ENCODE measurements at regions not wholly inside any gene's neighbourhood (a gene's known extent, or its start where the extent isn't known, plus 50 kb on each side); places are given as distances from the start of the nearest gene placed in this dataset.

DNA sequence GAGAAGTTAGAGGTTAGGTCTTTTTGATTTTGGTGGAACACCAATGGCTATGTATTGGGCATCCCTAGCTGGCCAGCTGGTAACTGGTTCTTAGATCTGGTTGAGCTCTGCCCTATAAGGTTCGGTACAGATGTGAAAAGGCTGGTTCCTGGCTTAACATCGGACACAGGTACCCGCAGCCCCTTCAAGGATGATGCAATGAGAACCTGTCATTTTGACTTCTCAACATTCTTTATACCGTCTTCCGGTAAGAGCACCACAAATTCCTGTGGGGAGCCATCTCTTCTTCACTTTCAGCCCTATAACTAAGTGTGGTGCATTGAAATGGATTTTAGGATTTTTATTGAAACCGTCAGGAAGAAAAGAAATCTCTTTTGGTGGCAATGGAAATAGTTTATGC, 222.8 kb downstream of the ADAMTS9 start:
- DNase-seq (ENCODE audit: low spot score): no peak

DNA sequence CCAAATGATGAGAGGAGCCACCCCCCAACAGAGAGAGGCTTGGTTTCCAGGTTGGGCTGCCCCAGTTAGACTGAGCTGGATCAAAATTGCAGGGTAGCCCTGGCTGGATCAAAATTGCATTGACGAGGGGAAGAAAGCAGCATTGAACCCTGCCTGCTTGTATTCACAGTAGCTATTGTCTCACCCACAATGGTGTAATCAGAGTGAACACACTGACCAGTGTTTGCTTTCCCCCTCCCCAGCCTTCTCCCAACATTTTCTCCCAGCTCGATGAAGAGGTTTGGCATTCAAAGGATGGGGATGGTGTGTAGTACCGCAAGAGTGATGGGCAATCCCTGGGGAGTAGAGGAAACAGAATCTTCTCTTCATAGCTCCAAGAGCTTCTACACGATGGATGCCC, 223.8 kb downstream of the ADAMTS9 start:
- DNase-seq (ENCODE audit: low spot score): no peak

DNA sequence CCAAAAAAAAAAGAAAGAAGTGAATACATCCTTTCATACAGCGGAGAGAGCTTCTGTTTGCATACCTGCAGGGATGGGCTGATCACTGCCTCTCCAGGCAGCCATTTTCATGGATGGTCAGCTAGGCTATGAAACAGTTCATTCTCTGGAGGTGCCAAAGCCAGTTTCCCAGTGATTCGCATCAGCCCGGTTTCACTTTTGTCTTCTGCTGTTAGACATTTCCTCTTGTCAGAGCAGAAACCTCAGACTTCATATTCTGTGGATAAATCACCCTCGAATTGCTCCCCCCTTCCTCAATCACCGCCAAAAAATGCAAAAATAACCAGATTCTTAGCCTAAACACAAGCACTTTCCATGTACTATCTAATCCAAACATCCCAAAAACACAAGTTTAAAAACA, 225.6 kb downstream of the ADAMTS9 start:
- DNase-seq (ENCODE audit: low spot score): no peak

DNA sequence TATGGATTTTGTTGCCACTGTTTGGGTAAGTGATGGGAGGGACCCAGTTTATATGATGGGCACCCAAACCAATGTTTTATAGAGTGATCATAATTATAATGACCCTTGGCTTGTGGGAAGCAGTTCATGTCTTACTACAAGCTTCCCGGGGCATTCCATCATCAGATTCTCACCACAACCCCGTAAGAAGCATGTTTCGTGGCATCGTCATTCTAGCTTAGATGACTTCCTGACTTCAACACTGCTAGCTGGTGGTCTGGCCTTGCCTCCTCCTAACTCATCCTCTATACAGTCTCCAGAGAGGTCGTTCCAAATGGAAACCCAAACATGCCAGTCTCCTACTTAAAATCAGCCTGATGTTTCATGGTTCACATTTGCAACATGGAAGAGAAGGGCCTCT, 226.9 kb downstream of the ADAMTS9 start:
- no peak for DNase-seq (ENCODE audit: low spot score)

DNA sequence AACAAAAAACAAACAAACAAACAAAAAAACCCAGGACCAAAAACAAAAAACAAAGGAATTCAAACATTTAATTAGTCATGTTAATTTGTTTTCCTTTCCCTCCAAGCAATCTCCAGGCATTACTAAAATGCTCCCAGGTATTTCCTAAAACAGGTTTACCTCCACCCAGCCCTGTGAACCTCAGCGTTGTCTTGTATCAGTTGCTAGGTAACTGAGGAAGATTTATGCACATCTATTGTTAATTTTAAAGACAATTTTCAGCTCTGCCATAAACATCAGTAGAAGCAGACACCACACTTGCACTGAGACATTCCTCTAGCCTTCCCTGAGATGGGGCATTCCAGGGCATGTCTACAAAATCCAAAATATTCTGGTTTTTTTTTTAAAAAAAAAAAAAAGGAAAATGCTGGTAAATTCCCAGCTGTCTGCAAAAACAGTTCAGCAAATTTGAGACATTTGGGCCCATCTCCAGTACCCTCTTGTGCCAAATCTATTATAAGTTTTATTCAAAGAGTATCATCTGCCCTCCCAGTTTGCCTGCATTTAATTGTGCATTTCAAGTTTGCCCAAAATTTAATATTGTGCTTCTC, 227.6 kb downstream of the ADAMTS9 start:
- DNase-seq (ENCODE audit: low spot score): no peak

DNA sequence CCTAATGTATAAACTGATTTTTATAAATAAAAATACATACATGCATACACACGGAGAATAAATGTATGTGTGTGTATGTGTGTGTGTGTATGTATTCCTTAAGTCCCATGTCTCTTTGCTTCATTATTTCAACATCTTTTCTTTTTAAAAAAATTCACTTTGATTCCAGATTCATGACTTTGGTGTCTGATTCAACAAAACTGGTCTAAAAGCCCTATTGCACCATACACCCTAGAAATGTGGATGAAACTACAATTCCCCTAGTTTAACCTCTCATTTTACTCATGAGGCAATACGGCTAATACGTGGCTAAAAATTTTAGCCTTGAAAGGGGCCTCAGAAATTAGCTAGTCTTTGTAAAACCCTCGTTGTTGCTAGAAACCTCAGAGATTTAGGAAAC, 228.1 kb downstream of the ADAMTS9 start:
- DNase-seq (ENCODE audit: low spot score): no peak

DNA sequence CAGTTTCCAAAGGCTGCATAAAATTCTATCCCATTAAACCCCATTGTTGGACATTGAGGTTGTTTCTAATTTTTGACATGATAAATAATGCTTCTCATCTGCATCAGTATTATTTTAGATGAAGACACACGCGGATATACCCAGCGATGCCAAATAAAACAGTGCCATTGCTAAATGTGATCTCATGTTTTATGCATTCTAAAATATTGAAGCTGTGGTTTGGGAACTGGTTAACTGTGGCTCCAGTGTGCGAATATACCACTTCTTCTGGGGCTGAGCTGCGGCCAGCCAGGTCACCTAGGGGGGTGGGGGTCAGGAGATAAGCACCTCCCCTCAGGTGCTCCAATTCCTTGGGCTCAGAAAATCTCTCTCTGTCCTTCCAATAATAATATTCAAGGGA, 230.0 kb downstream of the ADAMTS9 start:
- no peak for DNase-seq (ENCODE audit: low spot score)

DNA sequence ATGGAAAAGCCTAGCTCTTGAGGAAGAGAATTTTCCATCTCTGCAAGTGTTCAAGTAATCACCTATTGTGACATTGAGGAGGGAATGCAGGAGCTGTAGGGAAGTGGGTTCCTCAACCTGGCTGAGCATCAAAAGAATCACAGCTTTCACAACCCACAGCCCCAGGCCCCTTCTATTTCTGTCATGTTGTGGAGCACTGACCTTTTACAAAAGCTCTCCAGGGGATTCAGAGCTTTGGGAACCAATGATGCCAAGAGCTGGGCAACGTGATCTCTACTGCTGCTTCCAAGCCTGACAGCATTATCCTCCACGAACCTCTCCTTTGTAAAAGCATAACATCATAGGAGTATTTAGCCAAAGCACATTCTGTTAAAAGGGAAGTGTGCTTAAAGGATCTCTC, 231.1 kb downstream of the ADAMTS9 start:
- no peak for DNase-seq (ENCODE audit: low spot score)

DNA sequence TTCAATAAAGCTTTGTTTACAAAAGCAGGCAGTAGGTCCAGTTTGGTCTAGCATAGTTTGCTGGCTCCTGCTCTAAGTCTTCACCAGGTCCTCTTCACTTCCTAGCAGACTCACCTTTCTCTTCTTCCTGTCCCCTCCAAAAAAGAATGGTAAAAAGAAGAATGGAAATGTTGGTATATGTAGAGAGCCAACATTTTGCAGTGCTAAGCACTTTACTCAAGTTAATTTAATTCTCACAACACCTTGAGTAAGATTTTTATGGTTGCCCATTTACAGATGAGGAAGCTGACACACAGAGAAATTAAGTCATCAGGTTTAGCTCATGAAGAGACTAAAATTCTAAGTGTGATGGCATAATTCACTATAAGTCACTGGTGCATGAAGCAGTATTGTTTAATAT, 230.1 kb upstream of the PRICKLE2 start:
- no peak for DNase-seq (ENCODE audit: low spot score)

DNA sequence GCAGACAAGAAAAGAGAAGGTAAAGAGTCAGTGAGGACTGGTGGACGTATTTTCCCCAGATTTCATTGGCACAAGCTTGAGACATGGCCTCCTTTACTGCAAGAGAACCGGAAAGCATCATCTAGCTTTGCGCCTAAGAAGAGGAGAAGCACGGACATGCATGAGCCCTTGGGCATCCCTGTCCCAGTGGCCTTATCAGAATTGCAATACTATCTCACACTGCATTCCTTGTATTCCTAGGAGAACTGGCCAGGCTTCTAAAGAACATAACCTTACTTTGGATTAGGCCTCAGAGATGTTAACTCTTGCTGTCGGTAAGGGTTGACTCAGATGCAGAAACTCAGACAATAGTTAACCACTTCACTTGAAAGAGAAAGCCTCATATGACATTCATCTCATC, 229.5 kb upstream of the PRICKLE2 start:
- no peak for DNase-seq (ENCODE audit: low spot score)

DNA sequence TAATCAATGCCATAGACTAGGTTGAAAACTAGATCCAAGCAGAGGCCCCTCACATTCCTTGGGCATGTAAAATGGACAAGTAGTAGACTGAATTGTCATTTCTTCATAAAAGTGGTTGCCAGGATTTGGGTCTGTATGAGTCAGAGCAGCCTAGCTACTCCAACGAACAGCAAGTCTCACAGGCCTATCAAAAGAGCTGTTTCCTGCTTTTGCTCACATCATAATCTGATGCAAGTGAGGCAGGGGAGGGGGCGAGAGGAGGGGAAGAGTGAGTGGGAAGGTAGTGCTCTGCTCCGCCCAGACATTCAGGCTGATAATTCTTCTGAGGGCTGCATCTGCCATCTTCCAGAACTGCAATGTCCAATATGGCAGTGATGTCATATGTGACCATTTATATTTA, 228.9 kb upstream of the PRICKLE2 start:
- DNase-seq (ENCODE audit: low spot score): no peak

DNA sequence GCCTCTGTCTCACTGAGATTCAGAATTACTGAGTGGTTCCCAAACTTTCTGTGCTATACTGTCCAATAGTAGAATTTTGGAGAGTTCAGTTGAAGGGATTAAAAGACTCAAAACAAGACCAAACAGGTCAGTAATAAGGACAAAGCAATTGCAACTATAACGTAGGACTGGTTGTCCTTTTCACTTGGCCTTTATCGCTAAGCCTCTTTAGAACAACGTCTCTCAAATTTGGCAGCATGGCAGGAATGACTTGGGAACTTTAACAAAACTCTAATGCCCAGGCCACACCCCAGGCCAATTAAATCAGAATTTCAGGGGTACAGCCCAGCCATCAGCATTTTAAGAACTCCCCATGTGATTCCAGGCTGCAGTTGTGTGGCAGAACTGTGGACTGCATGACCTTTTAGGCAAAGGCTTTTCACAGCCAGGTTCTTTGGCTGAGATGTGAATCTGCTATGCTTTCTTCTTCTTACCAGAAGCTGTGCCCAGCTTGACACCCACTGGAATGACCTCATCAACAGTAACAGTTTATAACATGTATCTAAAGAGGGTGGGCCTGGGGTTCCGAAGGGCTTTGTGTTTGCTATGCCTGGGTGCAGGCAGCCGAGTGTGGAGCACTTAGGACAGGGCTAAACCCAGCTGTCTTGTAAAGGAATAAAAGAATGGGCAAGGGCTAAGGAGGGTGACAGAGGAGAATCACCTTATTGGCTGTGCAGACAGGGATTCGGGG, 226.2 kb upstream of the PRICKLE2 start:
- no peak for DNase-seq (ENCODE audit: low spot score)

DNA sequence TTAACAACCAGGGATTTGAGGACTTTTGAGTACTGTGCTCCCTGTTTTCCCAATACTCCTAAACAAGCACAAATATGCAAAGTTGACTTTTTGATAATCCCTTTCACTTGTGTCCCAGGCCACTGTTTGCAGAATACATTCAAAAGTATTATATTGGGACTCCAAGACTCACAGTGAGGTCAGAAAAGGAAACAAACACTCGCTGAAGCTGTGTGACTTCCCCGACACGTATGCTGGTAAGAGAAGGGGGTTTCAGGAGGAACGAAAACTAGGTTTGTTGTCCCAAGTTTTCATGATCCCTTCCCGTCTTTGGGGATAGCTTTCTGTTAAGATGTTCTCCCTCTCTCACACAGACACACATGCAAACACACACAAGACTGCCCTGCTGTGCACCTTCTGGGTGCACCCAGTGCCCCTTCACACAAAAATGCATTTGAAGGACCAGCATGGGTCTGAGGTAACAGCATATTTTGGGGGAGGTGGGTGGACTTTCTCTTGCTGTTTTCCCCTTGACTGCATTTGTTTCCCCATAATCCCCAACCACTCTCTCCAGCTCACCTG, 225.2 kb upstream of the PRICKLE2 start:
- no peak for DNase-seq (ENCODE audit: low spot score)

DNA sequence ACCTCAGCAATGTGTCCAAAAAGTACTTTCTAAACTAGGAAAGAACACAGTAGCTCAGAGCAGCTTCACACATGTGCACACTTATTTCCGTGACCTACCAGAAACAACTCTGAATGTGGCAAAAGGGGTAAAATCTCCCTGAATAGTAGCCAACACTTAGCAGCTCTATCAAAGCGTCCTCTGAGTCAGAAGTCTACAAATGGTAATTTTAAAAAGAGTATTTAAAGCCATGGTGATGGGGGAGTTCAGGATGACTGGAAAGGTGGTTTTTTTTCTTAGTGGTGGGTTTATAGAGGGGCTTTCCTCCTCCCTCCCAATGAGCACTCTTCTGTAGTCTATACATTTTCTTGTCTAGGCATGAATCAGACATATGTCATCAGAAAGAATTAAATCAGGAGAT, 223.8 kb upstream of the PRICKLE2 start:
- no peak for DNase-seq (ENCODE audit: low spot score)

DNA sequence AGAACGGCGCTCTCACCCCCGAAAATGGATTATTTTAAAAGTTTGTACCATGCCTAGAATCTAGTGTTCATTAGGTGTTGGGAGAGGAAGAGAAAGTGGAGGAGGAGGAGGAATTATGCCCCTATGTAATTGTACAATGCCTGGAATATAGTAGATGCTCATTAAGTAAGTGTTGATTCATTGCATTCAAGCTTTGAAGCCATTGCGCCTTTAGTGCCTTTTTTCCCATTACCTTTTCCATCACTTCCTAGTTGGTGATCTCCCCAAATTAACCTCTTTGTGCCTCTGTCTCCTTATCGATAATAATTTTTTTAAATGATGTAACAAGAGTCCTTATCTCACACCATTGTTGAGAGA, 220.7 kb upstream of the PRICKLE2 start:
- DNase-seq (ENCODE audit: low spot score): no peak

DNA sequence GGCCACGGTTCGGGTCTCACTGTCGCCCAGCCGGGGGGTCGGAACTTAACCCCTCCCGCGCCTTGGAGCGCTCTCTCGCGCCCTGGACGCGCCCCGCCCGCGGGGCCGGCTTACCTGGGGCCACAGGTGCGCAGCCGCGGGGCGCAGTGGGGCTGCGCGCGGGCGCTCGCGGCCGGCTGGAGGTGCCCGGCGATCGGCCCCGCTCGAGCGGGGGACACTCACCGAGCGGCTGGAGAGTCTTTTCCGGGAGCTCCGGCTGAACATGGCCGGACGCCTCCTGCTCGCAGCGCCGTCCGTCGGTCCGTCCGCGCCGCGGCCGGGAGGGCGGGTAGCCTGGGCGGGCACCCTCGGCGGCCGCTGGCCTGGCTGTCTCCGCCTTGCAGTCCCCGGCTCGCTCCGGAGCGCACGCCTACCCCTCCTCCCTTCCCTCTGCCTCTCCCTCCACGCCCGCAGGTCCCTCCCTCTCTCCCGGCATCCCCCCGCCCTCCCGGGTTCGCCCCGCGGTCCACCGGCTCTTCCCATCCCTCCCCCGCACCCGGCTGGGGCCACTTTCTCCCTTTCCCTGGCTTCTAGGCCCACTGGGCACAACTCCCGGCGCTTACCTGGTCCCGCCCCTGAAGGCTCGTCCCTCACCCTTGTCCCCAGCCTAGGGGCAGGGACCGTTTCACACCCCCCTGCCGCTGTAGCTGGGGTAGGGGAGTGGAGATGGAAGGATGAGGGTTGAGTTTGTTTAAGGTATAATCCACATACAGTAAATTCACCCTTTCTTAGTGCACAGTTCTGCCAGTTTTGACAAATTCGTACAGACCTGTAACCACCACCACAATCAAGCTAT, 220.1 kb upstream of the PRICKLE2 start:
- no peak for DNase-seq (ENCODE audit: low spot score)

DNA sequence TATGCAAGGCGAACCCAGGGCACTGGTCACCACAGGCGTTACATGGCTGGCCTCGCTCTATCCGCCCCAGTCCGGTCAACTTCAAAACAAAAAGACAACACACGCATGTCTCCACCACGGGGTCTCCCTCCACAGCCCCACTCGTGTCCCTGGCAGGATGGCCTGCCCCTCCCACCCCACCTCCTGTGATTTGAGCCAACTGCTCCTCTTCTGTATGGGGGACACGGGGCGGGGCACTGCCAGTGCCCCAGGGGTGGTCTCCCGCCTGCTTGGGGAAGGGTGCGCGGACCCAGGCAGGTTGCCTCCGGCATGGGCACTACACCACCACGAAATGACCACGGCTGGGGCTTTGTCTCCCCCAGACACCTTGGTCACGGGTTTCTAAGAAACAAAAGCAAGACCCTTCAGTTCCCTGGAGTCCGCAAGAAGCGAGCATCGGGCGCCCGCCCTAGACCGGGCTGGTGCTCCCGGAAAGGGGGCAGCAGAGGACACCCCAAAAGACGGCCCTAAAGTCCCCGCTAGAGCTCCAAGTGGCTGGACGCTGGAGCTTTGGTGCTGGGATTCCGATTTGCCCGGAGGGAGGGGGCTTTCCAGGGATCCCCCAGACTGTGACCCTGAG, 219.3 kb upstream of the PRICKLE2 start:
- DNase-seq (ENCODE audit: low spot score): no peak

DNA sequence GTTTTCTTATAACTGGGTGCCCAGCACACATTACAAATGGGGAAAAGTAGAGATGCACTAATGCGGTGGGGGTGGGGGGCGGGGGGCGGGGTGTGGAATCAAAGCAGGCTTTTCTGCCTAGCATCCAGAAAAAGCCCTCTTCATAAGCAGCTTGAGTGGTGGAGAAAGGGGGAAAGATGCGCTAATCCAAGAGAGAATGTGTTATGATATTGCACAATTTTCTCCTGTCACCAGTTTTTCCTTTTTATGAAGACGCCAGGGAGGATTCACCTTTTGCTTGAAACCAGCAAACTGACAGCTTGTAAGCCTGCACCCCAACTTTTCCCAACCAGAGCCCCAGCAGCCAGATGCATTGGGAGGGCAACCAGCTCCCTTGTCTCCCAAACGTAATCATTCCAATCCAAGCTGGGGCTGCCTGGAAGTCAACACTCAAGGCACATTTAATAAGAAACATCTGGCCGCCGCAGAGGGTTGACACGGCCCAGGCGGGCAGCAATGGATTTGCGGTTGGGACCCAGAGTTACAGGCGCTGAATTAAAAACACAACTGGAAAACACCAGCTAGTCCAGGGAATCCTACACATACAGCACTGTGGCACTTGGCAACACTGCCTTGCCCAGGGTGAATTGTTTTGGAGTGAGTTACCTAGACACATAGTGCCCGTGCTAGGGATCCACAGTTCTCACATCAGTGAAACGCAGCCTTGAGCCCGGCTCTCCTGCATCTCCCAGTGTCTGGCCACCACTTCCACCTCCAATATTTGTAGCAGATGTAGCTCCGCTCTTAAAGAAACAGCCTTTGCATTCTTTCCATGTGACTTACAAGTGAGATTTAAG, 218.5 kb upstream of the PRICKLE2 start:
- no peak for DNase-seq (ENCODE audit: low spot score)

DNA sequence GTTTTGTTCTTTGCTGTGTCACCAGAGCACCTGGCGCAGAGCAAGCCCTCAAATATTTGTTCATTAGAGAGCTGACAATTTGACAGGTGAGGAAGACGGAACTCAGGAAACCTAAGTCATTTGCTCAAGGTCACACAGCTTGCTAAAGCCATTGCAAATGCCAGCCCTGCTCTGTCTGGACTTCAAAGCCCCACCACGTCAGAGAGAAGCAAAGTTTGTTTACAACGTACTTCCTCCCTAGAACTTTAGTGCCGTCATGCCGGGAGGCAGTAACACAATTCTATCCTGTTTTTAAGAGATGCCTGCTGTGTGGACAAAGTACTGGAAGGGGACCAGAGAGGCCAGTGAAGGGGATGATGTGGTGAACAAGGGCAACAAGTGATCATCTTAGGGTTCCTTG, 216.6 kb upstream of the PRICKLE2 start:
- DNase-seq (ENCODE audit: low spot score): no peak

DNA sequence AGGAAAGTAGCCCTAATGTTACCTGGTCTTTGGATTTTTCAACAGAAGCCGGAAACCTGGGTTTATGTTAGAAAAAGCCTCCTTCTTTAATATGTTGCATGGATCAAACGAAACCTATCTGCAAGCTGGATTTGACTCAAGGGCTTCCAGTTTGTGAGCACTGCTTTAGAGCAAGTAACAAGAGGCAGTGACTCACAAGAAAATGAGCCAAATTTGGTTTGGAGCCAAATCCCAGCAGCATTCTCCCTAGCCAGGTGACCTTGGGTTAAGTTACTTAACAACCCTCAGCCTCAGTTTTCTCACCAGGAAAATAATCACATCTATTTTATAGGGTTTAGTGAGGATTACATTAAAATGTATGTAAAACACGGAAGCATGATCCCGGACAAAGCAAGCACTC, 215.2 kb upstream of the PRICKLE2 start:
- no peak for DNase-seq (ENCODE audit: low spot score)

DNA sequence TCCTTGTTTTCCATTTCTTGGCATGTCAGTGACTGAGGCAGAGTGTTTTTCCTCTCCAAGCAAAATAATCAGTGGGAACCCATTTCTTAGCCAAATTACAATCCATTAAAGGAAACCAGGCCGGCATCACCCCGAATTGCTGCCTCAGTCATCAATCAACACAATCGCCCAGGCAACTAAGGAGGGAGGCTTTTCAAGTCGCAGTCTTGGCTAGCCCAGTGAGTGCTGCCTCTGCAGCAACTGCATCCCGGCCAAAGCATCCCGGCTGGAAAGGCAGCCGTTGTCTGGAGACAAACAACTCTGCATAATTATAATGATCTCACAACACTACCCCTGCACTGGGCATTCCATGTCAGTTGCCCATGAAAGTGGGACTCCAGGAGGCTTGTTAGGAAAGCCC, 213.5 kb upstream of the PRICKLE2 start:
- DNase-seq (ENCODE audit: low spot score): no peak

DNA sequence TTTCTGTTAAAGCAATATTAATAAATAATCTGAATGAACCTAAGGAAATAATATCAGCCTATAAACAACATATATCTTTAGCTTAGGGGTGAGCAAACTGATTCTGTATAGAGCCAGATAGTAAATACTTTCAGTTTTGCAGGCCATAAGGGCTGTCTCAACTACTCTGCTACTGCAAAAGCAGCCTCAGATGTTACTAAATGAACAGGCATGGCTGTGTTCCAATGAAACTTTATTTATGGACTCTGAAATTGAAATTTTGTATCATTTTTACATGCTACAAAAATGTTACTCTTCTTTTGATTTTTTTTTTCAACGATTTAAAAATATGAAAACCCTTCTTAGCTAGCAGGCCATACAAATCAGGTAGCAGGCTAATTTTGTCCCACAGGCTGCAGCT, 212.8 kb upstream of the PRICKLE2 start:
- DNase-seq (ENCODE audit: low spot score): no peak
